HCT116 (cell line): ENCODE measurements at regions not wholly inside any gene's neighbourhood (a gene's known extent, or its start where the extent isn't known, plus 50 kb on each side); places are given as distances from the start of the nearest gene placed in this dataset.

Source experiments
- ATAC-seq: fragments of 200-7000 bp; cut with Tn5 transposase; 2 replicates; pipeline ENCODE4 v1.9.1; 2020; ENCODE audit warnings: mild to moderate bottlenecking, moderate library complexity
- BruUV-seq: library from RNA; stranded (reverse); fragments of 400-500 nt; replicated peaks from 2 replicates; lab custom pipeline; 2021; lab: Mats Ljungman, UMichigan
- CTCF ChIA-PET: fragments of 300-600 bp; sonication (Branson Sonifier 250); formaldehyde crosslinking; loops from one replicate; lab custom pipeline; 2021; ENCODE audit warnings: antibody characterized with exemption; lab: Charles Lee
- POLR2A ChIA-PET: fragments of 300-600, 350-600 bp; sonication (Branson Sonifier 250); formaldehyde crosslinking; loops from one replicate; lab custom pipeline; 2021; ENCODE audit warnings: antibody characterized with exemption; lab: Charles Lee
- RAD21 ChIA-PET, 2 experiments: fragments of 300-600 bp; sonication (Branson Sonifier 250); formaldehyde crosslinking; loops; one replicate each; lab custom pipeline; 2023; ENCODE audit warnings: low total read pairs in 2 of 2; ENCODE audit not compliant: uncharacterized antibody in 2 of 2, unreplicated experiment in 2 of 2, low non-redundant PET in 1 of 2; lab: Charles Lee
- DNase-seq: peaks from one replicate; pipeline ENCODE4 v3.0.0-alpha.2; 2010; ENCODE audit warnings: low read depth, low spot score
- H2AFZ ChIP-seq: fragments of 200-600 bp; shearing (Covaris generic), sonication (generic); 2 replicates; pipeline ENCODE4 v1.6.1; 2017; ENCODE audit warnings: low read depth, mixed run types, mixed read lengths, antibody characterized with exemption, low read length; ENCODE audit not compliant: poor library complexity, severe bottlenecking
- H3K27ac ChIP-seq: 2 replicates; pipeline ENCODE4 v1.5.1; 2012; ENCODE audit warnings: low read depth, low read length
- H3K27me3 ChIP-seq: fragments of 200-600 bp; sonication (generic); 2 replicates; pipeline ENCODE4 v1.6.1; 2016; ENCODE audit warnings: mixed run types, low read length, mixed read lengths; ENCODE audit not compliant: insufficient read depth
- H3K36me3 ChIP-seq, 2 experiments: fragments of 200-500 bp in 1 of 2; fragments of 200-600 bp in 1 of 2; sonication (Bioruptor generic) in 1 of 2; sonication (generic) in 1 of 2; 2 replicates each; pipeline versions ENCODE4 v1.5.1 to v1.6.1; 2014 to 2016; ENCODE audit warnings: low read length in 2 of 2, inconsistent platforms in 1 of 2, mixed read lengths in 1 of 2, mixed run types in 1 of 2; ENCODE audit not compliant: insufficient read depth in 2 of 2, control insufficient read depth in 1 of 2
- H3K4me1 ChIP-seq, 2 experiments: fragments of 200-600 bp in 1 of 2; sonication (generic) in 1 of 2; 2 replicates each; pipeline versions ENCODE4 v1.5.1 to v1.6.1; 2012 to 2017; ENCODE audit warnings: low read length in 2 of 2, inconsistent platforms in 1 of 2, mild to moderate bottlenecking in 1 of 2, mixed read lengths in 1 of 2, mixed run types in 1 of 2, moderate library complexity in 1 of 2; ENCODE audit not compliant: insufficient read depth in 2 of 2, control insufficient read depth in 1 of 2
- H3K4me2 ChIP-seq: fragments of 200-600 bp; sonication (generic); 2 replicates; pipeline ENCODE4 v1.6.1; 2017; ENCODE audit warnings: mixed run types, low read length, mixed read lengths
- H3K4me3 ChIP-seq, 2 experiments: fragments of 200-600 bp in 1 of 2; sonication (generic) in 1 of 2; replicated peaks in 1 of 2; 2 replicates each; pipeline ENCODE4 v1.5.1; 2011 to 2016; ENCODE audit warnings: low read length in 2 of 2, control low read depth in 1 of 2, low read depth in 1 of 2, mild to moderate bottlenecking in 1 of 2, mixed read lengths in 1 of 2, mixed run types in 1 of 2
- H3K79me2 ChIP-seq: fragments of 200-600 bp; sonication (generic); 2 replicates; pipeline ENCODE4 v1.6.1; 2017; ENCODE audit warnings: mild to moderate bottlenecking, mixed run types, low read length, moderate library complexity, mixed read lengths; ENCODE audit not compliant: insufficient read depth
- H3K9ac ChIP-seq: fragments of 200-600 bp; sonication (generic); 2 replicates; pipeline ENCODE4 v1.6.1; 2016; ENCODE audit warnings: low read length, mixed read lengths
- H3K9me2 ChIP-seq: fragments of 200-600 bp; sonication (generic), shearing (Covaris generic); 2 replicates; pipeline ENCODE4 v1.6.1; 2017; ENCODE audit warnings: mixed run types, mild to moderate bottlenecking, moderate library complexity; ENCODE audit not compliant: insufficient read depth
- H3K9me3 ChIP-seq, 2 experiments: fragments of 200-500 bp in 1 of 2; fragments of 200-600 bp in 1 of 2; sonication (Bioruptor generic) in 1 of 2; sonication (generic) in 1 of 2; 2 replicates each; pipeline ENCODE4 v1.6.1; 2014 to 2017; ENCODE audit warnings: low read length in 2 of 2, mixed read lengths in 2 of 2, inconsistent platforms in 1 of 2, low read depth in 1 of 2, mild to moderate bottlenecking in 1 of 2, mixed run types in 1 of 2, moderate library complexity in 1 of 2; ENCODE audit not compliant: control insufficient read depth in 1 of 2, insufficient read depth in 1 of 2
- H4K20me1 ChIP-seq: fragments of 200-600 bp; sonication (generic), shearing (Covaris generic); 2 replicates; pipeline ENCODE4 v1.6.1; 2017; ENCODE audit warnings: mixed run types, mild to moderate bottlenecking, moderate library complexity; ENCODE audit not compliant: insufficient read depth
- CBX3 ChIP-seq: IDR thresholded peaks from 2 replicates; pipeline ENCODE4 v1.6.1; 2012; ENCODE audit warnings: low read depth
- ELF1 ChIP-seq: IDR thresholded peaks from 2 replicates; pipeline ENCODE4 v1.6.1; 2012; ENCODE audit warnings: low read depth, borderline replicate concordance
- JUND ChIP-seq: IDR thresholded peaks from 2 replicates; pipeline ENCODE4 v1.6.1; 2012
- SRF ChIP-seq: IDR thresholded peaks from 2 replicates; pipeline ENCODE4 v1.6.1; 2012; ENCODE audit warnings: low read depth
- YY1 ChIP-seq: IDR thresholded peaks from 2 replicates; pipeline ENCODE4 v1.6.1; 2011; ENCODE audit warnings: low read length, low read depth, moderate library complexity, mild to moderate bottlenecking; ENCODE audit not compliant: insufficient replicate concordance; ENCODE audit errors: extremely low read depth
- intact Hi-C: fragments of 100-400 bp; cut with micrococcal nuclease; formaldehyde crosslinking; loops from 2 replicates; pipeline ENCODE4 v1.10.0; 2022
- TF ChIP-seq, protein P1 (sequence below), 3 experiments: fragments of 200-600 bp in 1 of 3; sonication (generic) in 1 of 3; IDR thresholded peaks in 2 of 3; conservative IDR thresholded peaks in 1 of 3; 2 replicates each; pipeline ENCODE4 v1.5.1; 2012 to 2017; ENCODE audit warnings: low read depth in 2 of 3, low read length in 2 of 3, antibody characterized with exemption in 1 of 3, borderline replicate concordance in 1 of 3, control low read depth in 1 of 3, mild to moderate bottlenecking in 1 of 3, mixed read lengths in 1 of 3, mixed run types in 1 of 3, moderate library complexity in 1 of 3; ENCODE audit not compliant: insufficient read depth in 1 of 3
- TF ChIP-seq, protein P2 (sequence below): IDR thresholded peaks from 2 replicates; pipeline ENCODE4 v1.6.1; 2012
- TF ChIP-seq, protein P3 (sequence below): IDR thresholded peaks from 2 replicates; pipeline ENCODE4 v1.6.1; 2012; ENCODE audit warnings: low read depth

DNA sequence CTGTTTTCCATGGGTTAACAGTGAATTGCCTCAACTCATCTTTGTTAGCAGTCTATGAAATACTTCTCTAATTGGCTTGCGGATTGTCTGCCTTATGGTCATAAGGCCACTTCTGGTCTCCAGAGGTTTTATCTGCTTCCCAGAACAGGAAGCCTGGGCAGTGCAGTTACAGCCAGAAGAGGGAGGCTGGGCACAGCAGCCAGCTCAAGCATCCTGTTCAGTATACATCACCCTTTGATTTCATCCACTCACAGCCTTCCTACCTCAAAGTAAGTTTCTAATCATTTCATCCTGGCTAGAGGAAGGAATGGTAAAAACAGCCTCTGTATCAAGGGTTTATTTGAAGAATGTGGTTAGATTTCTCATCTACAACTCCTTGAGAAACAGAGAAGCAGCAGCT is 311.5 kb upstream of the DEPDC1 start:
- no peak overlapping the region for H2AFZ ChIP-seq
- H3K79me2 ChIP-seq = no peaks in the 10 kb centered on the region
- H3K4me3 ChIP-seq = no peak overlapping the region
- H3K4me1 ChIP-seq = no peaks in the 10 kb centered on the region
- intact Hi-C loops = no loop called here
- TF ChIP-seq JUND = no peak
- TF ChIP-seq, protein P1, sequence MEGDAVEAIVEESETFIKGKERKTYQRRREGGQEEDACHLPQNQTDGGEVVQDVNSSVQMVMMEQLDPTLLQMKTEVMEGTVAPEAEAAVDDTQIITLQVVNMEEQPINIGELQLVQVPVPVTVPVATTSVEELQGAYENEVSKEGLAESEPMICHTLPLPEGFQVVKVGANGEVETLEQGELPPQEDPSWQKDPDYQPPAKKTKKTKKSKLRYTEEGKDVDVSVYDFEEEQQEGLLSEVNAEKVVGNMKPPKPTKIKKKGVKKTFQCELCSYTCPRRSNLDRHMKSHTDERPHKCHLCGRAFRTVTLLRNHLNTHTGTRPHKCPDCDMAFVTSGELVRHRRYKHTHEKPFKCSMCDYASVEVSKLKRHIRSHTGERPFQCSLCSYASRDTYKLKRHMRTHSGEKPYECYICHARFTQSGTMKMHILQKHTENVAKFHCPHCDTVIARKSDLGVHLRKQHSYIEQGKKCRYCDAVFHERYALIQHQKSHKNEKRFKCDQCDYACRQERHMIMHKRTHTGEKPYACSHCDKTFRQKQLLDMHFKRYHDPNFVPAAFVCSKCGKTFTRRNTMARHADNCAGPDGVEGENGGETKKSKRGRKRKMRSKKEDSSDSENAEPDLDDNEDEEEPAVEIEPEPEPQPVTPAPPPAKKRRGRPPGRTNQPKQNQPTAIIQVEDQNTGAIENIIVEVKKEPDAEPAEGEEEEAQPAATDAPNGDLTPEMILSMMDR (IDR thresholded peaks at IDR 0.05 in 2 of 3, conservative IDR thresholded peaks at IDR 0.05 in 1 of 3; ENCODE audit: borderline replicate concordance in 1 of 3, insufficient read depth in 1 of 3, low read depth in 2 of 3, low read length in 2 of 3) = no peak
- RAD21 ChIA-PET = no interaction called here
- H4K20me1 ChIP-seq = no peaks in the 10 kb centered on the region
- CTCF ChIA-PET = no interaction called here
- POLR2A ChIA-PET = no interaction called here
- no peaks in the 10 kb centered on the region for H3K9me3 ChIP-seq
- no TSS peak for BruUV-seq
- H3K9me2 ChIP-seq = no peaks in the 10 kb centered on the region
- no peak for DNase-seq
- no peak overlapping the region for H3K4me2 ChIP-seq
- no peak overlapping the region for H3K27ac ChIP-seq
- no peak for ATAC-seq
- H3K27me3 ChIP-seq = peaks cover 10% of the 10 kb centered on the region
- H3K9ac ChIP-seq = no peak overlapping the region
- H3K36me3 ChIP-seq = no peaks in the 10 kb centered on the region

DNA sequence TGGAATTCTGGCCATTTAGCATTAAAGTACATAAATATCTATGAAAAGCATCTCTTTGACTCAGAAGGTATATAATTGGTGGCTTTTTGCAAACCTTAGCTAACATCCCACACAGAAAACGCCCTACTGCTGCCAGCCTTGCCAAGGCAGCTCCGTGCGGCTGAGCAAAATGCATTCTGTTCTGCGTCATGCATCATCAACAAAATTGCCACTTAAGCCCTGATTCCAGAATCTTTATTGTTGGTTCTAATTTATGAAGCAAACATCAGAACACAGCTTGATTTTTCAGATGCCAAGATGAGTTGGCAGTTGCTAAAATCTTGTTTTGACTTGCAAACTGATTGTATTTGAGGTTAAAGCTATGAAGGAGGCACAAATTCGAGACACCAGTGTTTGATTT is 314.9 kb upstream of the DEPDC1 start:
- Histone ChIP-seq H3K4me1 (no peaks in the 10 kb centered on the region), H3K9me2 (no peaks in the 10 kb centered on the region), H3K9ac (no peak overlapping the region), H2AFZ (no peak overlapping the region), H3K36me3 (no peaks in the 10 kb centered on the region), H3K27me3 (peaks cover 17% of the 10 kb centered on the region), H4K20me1 (no peaks in the 10 kb centered on the region), H3K9me3 (no peaks in the 10 kb centered on the region), H3K79me2 (no peaks in the 10 kb centered on the region), H3K4me2 (no peak overlapping the region), H3K4me3 (no peak overlapping the region), H3K27ac (no peak overlapping the region)
- ChIA-PET RAD21 (no interaction called here), CTCF (no interaction called here), POLR2A (no interaction called here)
- no peak for DNase-seq
- no TSS peak for BruUV-seq
- intact Hi-C loops = loop anchor here (10.0 kb wide), 1 partner anchor 923 kb away; no protein-coding TSS in a partner anchor
- ATAC-seq = no peak
- TF ChIP-seq CBX3 (no peak), ELF1 (no peak), YY1 (no peak), JUND (no peak), SRF (no peak)
- TF ChIP-seq, protein P2, sequence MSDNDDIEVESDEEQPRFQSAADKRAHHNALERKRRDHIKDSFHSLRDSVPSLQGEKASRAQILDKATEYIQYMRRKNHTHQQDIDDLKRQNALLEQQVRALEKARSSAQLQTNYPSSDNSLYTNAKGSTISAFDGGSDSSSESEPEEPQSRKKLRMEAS = no peak
- TF ChIP-seq, protein P3, sequence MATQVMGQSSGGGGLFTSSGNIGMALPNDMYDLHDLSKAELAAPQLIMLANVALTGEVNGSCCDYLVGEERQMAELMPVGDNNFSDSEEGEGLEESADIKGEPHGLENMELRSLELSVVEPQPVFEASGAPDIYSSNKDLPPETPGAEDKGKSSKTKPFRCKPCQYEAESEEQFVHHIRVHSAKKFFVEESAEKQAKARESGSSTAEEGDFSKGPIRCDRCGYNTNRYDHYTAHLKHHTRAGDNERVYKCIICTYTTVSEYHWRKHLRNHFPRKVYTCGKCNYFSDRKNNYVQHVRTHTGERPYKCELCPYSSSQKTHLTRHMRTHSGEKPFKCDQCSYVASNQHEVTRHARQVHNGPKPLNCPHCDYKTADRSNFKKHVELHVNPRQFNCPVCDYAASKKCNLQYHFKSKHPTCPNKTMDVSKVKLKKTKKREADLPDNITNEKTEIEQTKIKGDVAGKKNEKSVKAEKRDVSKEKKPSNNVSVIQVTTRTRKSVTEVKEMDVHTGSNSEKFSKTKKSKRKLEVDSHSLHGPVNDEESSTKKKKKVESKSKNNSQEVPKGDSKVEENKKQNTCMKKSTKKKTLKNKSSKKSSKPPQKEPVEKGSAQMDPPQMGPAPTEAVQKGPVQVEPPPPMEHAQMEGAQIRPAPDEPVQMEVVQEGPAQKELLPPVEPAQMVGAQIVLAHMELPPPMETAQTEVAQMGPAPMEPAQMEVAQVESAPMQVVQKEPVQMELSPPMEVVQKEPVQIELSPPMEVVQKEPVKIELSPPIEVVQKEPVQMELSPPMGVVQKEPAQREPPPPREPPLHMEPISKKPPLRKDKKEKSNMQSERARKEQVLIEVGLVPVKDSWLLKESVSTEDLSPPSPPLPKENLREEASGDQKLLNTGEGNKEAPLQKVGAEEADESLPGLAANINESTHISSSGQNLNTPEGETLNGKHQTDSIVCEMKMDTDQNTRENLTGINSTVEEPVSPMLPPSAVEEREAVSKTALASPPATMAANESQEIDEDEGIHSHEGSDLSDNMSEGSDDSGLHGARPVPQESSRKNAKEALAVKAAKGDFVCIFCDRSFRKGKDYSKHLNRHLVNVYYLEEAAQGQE = no peak
